Panc1 (cell line): ENCODE measurements at regions not wholly inside any gene's neighbourhood (a gene's known extent, or its start where the extent isn't known, plus 50 kb on each side); places are given as distances from the start of the nearest gene placed in this dataset.

Source experiments
- POLR2AphosphoS5 ChIP-seq: IDR thresholded peaks from 2 replicates; pipeline ENCODE4 v1.6.1; 2012; ENCODE audit warnings: mild to moderate bottlenecking, low read depth, low read length, moderate library complexity
- TF ChIP-seq, protein P1 (sequence below), 2 experiments: IDR thresholded peaks; 2 replicates each; pipeline ENCODE4 v1.6.1; 2011 to 2012; ENCODE audit warnings: low read depth in 2 of 2, control low read depth in 1 of 2, low read length in 1 of 2, mild to moderate bottlenecking in 1 of 2, moderate library complexity in 1 of 2; ENCODE audit not compliant: insufficient read depth in 1 of 2
- TF ChIP-seq, protein P2 (sequence below): fragments of 450-650 bp; IDR thresholded peaks from 2 replicates; pipeline ENCODE4 v1.5.1; 2017; ENCODE audit warnings: mild to moderate bottlenecking

DNA sequence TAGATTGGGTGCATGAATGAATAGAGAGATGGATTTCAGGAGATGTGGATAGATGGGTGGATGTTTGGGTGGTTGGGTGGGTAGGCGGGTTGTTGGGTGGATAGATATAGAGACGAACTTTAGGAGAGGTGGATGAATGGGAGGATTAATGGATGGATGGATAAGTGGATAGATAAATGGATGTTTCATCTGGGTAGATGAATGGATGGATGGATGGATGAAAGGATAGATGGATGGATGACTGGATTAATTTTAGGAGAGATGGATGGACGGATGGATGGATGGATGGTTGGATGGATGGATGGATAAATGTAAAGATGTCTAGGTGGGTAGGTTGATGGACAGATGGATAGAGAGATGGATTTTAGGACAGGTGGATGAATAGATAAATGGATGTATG, 511.3 kb downstream of the MIAT start:
- TF ChIP-seq, protein P1, sequence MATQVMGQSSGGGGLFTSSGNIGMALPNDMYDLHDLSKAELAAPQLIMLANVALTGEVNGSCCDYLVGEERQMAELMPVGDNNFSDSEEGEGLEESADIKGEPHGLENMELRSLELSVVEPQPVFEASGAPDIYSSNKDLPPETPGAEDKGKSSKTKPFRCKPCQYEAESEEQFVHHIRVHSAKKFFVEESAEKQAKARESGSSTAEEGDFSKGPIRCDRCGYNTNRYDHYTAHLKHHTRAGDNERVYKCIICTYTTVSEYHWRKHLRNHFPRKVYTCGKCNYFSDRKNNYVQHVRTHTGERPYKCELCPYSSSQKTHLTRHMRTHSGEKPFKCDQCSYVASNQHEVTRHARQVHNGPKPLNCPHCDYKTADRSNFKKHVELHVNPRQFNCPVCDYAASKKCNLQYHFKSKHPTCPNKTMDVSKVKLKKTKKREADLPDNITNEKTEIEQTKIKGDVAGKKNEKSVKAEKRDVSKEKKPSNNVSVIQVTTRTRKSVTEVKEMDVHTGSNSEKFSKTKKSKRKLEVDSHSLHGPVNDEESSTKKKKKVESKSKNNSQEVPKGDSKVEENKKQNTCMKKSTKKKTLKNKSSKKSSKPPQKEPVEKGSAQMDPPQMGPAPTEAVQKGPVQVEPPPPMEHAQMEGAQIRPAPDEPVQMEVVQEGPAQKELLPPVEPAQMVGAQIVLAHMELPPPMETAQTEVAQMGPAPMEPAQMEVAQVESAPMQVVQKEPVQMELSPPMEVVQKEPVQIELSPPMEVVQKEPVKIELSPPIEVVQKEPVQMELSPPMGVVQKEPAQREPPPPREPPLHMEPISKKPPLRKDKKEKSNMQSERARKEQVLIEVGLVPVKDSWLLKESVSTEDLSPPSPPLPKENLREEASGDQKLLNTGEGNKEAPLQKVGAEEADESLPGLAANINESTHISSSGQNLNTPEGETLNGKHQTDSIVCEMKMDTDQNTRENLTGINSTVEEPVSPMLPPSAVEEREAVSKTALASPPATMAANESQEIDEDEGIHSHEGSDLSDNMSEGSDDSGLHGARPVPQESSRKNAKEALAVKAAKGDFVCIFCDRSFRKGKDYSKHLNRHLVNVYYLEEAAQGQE (IDR thresholded peaks at IDR 0.05; ENCODE audit: insufficient read depth in 1 of 2, low read depth in 2 of 2, low read length in 1 of 2): no peak
- TF ChIP-seq, protein P2, sequence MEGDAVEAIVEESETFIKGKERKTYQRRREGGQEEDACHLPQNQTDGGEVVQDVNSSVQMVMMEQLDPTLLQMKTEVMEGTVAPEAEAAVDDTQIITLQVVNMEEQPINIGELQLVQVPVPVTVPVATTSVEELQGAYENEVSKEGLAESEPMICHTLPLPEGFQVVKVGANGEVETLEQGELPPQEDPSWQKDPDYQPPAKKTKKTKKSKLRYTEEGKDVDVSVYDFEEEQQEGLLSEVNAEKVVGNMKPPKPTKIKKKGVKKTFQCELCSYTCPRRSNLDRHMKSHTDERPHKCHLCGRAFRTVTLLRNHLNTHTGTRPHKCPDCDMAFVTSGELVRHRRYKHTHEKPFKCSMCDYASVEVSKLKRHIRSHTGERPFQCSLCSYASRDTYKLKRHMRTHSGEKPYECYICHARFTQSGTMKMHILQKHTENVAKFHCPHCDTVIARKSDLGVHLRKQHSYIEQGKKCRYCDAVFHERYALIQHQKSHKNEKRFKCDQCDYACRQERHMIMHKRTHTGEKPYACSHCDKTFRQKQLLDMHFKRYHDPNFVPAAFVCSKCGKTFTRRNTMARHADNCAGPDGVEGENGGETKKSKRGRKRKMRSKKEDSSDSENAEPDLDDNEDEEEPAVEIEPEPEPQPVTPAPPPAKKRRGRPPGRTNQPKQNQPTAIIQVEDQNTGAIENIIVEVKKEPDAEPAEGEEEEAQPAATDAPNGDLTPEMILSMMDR: no peak
- no peak for TF ChIP-seq POLR2AphosphoS5
